GM20000 (cell line): ENCODE measurements at regions not wholly inside any gene's neighbourhood (a gene's known extent, or its start where the extent isn't known, plus 50 kb on each side); places are given as distances from the start of the nearest gene placed in this dataset.

Experiments
- DNase-seq: peaks from one replicate; pipeline ENCODE4 v3.0.0; 2012; ENCODE audit warnings: low spot score
- CTCF ChIP-seq: IDR thresholded peaks from 2 replicates; pipeline ENCODE4 v1.5.1; 2012; ENCODE audit warnings: mild to moderate bottlenecking, control low read depth; ENCODE audit errors: extremely low read depth, missing control alignments

GRCh38 chr1:239785576-239785975, 306.1 kb upstream of the FMN2 start:
- no peak for DNase-seq
- TF ChIP-seq CTCF = no peak

GRCh38 chr1:239786464-239786863, 305.2 kb upstream of the FMN2 start:
- TF ChIP-seq CTCF = no peak
- DNase-seq = no peak

- TF ChIP-seq CTCF = no peak
- no peak for DNase-seq
Measured at GRCh38 chr1:239792157-239792556, 299.5 kb upstream of the FMN2 start.

GRCh38 chr1:239795304-239795703, 296.4 kb upstream of the FMN2 start:
- no peak for DNase-seq
- no peak for TF ChIP-seq CTCF

- TF ChIP-seq CTCF = no peak
- DNase-seq = no peak
Measured at GRCh38 chr1:239799617-239800016, 292.1 kb upstream of the FMN2 start.

- TF ChIP-seq CTCF = no peak
- no peak for DNase-seq
Measured at GRCh38 chr1:239800861-239801260, 290.8 kb upstream of the FMN2 start.

GRCh38 chr1:239802275-239802674, 289.4 kb upstream of the FMN2 start:
- no peak for DNase-seq
- no peak for TF ChIP-seq CTCF

GRCh38 chr1:239803781-239804180, 287.9 kb upstream of the FMN2 start:
- DNase-seq = no peak
- no peak for TF ChIP-seq CTCF
